Caco-2 (cell line): ENCODE measurements at regions not wholly inside any gene's neighbourhood (a gene's known extent, or its start where the extent isn't known, plus 50 kb on each side); places are given as distances from the start of the nearest gene placed in this dataset.

Experiments used
- BruUV-seq: library from RNA; stranded (reverse); fragments of 400-500 nt; replicated peaks from 2 replicates; lab custom pipeline; 2021; lab: Mats Ljungman, UMichigan
- CTCF ChIA-PET: fragments of 300-600 bp; sonication (Branson Sonifier 250); formaldehyde crosslinking; loops from one replicate; lab custom pipeline; 2022; ENCODE audit warnings: antibody characterized with exemption; lab: Charles Lee
- POLR2A ChIA-PET: fragments of 300-600 bp; sonication (Branson Sonifier 250); formaldehyde crosslinking; loops from one replicate; lab custom pipeline; 2022; ENCODE audit warnings: antibody characterized with exemption; lab: Charles Lee
- DNase-seq, 2 experiments: peaks; one replicate each; pipeline versions ENCODE4 v3.0.0 to v3.0.0-alpha.2; 2020 to 2022
- H3K27me3 ChIP-seq: replicated peaks from 2 replicates; pipeline ENCODE4 v1.6.0; 2011; ENCODE audit warnings: low read length; ENCODE audit not compliant: control insufficient read depth, insufficient read depth
- H3K36me3 ChIP-seq: 2 replicates; pipeline ENCODE4 v1.5.1; 2011; ENCODE audit warnings: low read length; ENCODE audit not compliant: control insufficient read depth, insufficient read depth
- H3K4me1 ChIP-seq: fragments of 250-450 bp; sonication (Bioruptor Pico); 2 replicates; pipeline ENCODE4 v1.5.1; 2020; ENCODE audit warnings: mild to moderate bottlenecking
- H3K4me3 ChIP-seq: 2 replicates; pipeline ENCODE4 v1.5.1; 2011; ENCODE audit warnings: low read depth, mild to moderate bottlenecking, control low read depth, low read length
- H3K9me3 ChIP-seq: fragments of 250-450 bp; sonication (Bioruptor Pico); 2 replicates; pipeline ENCODE4 v1.5.1; 2020; ENCODE audit warnings: mild to moderate bottlenecking, moderate library complexity
- H3K27ac Mint-ChIP-seq: one replicate; pipeline ENCODE4 v1.8.0; 2022; ENCODE audit warnings: mixed read lengths; ENCODE audit not compliant: unreplicated experiment
- H3K27me3 Mint-ChIP-seq: one replicate; pipeline ENCODE4 v1.8.0; 2022; ENCODE audit warnings: mixed read lengths; ENCODE audit not compliant: insufficient read depth, unreplicated experiment
- H3K36me3 Mint-ChIP-seq: one replicate; pipeline ENCODE4 v1.8.0; 2022; ENCODE audit warnings: mild to moderate bottlenecking, mixed read lengths; ENCODE audit not compliant: insufficient read depth, unreplicated experiment
- H3K4me1 Mint-ChIP-seq: one replicate; pipeline ENCODE4 v1.8.0; 2022; ENCODE audit warnings: low read depth, mixed read lengths; ENCODE audit not compliant: unreplicated experiment
- H3K4me3 Mint-ChIP-seq: one replicate; pipeline ENCODE4 v1.8.0; 2022; ENCODE audit warnings: mild to moderate bottlenecking, moderate library complexity, mixed read lengths; ENCODE audit not compliant: unreplicated experiment
- H3K9me3 Mint-ChIP-seq: one replicate; pipeline ENCODE4 v1.8.0; 2022; ENCODE audit warnings: mixed read lengths; ENCODE audit not compliant: unreplicated experiment
- intact Hi-C: fragments of 100-400 bp; cut with micrococcal nuclease; formaldehyde crosslinking; loops from one replicate; pipeline ENCODE4 v1.10.0; 2022; ENCODE audit not compliant: unreplicated experiment
- TF ChIP-seq, protein P1 (sequence below), 2 experiments: fragments of 200-600 bp in 1 of 2; IDR thresholded peaks; 1 replicate in 1 of 2; 2 replicates in 1 of 2; pipeline versions ENCODE4 v1.5.1 to v1.8.0; 2011 to 2022; ENCODE audit warnings: antibody characterized with exemption in 1 of 2, control low read depth in 1 of 2, inconsistent platforms in 1 of 2, low read depth in 1 of 2, low read length in 1 of 2, mild to moderate bottlenecking in 1 of 2, moderate library complexity in 1 of 2; ENCODE audit not compliant: insufficient read depth in 1 of 2, severe bottlenecking in 1 of 2, unreplicated experiment in 1 of 2

DNA sequence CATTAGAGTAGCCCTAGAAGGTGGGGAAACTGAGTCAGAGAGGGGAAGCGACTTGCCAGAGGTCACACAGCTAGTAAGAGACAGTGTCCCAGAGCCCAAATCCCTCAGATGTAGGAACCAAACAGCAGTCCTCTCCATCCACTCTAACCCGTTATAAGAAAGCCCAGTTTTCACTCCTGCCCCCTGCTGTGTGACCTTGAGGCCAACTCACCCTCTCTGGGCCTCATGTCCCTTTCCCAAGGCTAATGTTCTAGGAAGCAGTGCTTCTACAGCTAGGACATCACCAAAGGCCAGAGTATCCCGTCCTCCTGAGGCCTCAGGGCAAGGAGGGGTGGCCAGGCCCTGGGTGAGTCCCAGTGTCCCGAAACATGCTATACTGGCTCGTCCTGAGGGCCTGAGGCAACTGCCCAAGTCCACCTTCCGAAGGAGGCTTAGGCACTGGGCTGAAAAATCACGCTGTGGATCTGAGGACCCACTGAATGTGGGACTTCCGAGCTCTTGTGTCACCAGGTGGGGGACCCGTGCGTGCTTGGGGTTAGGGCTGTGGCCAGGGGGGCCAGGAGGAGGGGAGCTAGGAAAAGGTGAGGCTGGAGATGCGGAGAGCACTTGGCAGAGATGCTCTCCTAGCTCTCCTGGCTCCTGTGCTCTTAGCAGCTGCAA lies 109.2 kb upstream of the SLC6A11 start:
- peaks cover 36% of the 10 kb centered on the region for H3K27me3 Mint-ChIP-seq
- no peaks in the 10 kb centered on the region for H3K9me3 Mint-ChIP-seq
- H3K9me3 ChIP-seq: no peaks in the 10 kb centered on the region
- no peak overlapping the region for H3K4me3 ChIP-seq
- DNase-seq: no peak
- BruUV-seq: no TSS peak
- H3K4me1 Mint-ChIP-seq: no peaks in the 10 kb centered on the region
- no peaks in the 10 kb centered on the region for H3K4me1 ChIP-seq
- TF ChIP-seq, protein P1, sequence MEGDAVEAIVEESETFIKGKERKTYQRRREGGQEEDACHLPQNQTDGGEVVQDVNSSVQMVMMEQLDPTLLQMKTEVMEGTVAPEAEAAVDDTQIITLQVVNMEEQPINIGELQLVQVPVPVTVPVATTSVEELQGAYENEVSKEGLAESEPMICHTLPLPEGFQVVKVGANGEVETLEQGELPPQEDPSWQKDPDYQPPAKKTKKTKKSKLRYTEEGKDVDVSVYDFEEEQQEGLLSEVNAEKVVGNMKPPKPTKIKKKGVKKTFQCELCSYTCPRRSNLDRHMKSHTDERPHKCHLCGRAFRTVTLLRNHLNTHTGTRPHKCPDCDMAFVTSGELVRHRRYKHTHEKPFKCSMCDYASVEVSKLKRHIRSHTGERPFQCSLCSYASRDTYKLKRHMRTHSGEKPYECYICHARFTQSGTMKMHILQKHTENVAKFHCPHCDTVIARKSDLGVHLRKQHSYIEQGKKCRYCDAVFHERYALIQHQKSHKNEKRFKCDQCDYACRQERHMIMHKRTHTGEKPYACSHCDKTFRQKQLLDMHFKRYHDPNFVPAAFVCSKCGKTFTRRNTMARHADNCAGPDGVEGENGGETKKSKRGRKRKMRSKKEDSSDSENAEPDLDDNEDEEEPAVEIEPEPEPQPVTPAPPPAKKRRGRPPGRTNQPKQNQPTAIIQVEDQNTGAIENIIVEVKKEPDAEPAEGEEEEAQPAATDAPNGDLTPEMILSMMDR (IDR thresholded peaks at IDR 0.05; ENCODE audit: insufficient read depth in 1 of 2, low read depth in 1 of 2, low read length in 1 of 2, severe bottlenecking in 1 of 2, unreplicated experiment in 1 of 2): no peak
- no peak overlapping the region for H3K4me3 Mint-ChIP-seq
- intact Hi-C loops: no loop called here
- POLR2A ChIA-PET: no interaction called here
- H3K27ac Mint-ChIP-seq: no peak overlapping the region
- H3K36me3 ChIP-seq: no peaks in the 10 kb centered on the region
- no peaks in the 10 kb centered on the region for H3K27me3 ChIP-seq
- no peaks in the 10 kb centered on the region for H3K36me3 Mint-ChIP-seq
- CTCF ChIA-PET: no interaction called here

DNA sequence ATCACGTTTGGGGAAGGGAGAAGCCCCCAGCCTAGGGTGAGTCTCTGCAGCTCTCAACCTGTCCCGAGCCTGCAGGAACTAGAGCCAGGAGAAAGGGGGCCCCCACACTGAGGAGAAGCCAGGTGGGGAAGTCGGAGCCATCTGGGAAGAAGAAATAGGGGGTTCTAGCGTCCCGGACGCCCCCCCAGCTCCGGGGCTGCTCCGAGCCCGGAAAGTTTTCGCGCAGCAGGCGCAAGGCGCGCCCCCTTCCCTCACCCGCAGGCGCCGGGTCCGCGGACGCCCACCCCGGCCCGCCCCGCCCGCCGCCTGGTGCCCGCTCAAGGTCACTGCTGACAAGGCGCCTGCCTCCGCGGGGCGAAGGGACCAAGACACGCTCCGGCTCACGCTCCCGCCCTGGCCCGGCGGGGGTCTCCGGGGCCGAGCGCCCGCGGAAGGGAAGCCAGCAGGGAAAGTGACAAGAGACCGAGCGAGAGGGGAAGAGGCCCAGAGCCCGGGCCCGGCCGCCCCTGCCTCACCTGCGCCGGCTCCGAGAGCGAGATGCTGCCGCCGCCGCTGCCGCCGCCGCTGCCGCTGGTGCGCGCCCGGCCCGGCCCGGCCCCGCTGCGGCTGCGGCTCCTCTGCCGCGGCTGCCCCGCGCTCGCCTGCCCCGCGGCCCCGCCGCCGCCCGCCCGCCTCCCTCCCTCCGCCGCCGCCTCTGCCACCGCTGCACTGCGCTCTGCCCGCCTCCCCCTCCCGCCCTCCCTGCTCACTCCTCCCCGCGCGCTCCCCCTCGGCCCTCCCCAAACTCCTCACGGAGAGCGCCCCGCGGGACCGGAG lies 108.4 kb upstream of the SLC6A11 start:
- Histone ChIP-seq H3K4me3 (no peak overlapping the region), H3K36me3 (no peaks in the 10 kb centered on the region), H3K4me1 (no peaks in the 10 kb centered on the region), H3K9me3 (no peaks in the 10 kb centered on the region), H3K27me3 (no peaks in the 10 kb centered on the region)
- H3K9me3 Mint-ChIP-seq: no peaks in the 10 kb centered on the region
- intact Hi-C loops: no loop called here
- CTCF ChIA-PET: no interaction called here
- TF ChIP-seq, protein P1 (IDR thresholded peaks at IDR 0.05; ENCODE audit: insufficient read depth in 1 of 2, low read depth in 1 of 2, low read length in 1 of 2, severe bottlenecking in 1 of 2, unreplicated experiment in 1 of 2): no peak
- no peak for DNase-seq
- BruUV-seq: no TSS peak
- H3K27ac Mint-ChIP-seq: no peak overlapping the region
- H3K27me3 Mint-ChIP-seq: peaks cover 39% of the 10 kb centered on the region
- no peaks in the 10 kb centered on the region for H3K4me1 Mint-ChIP-seq
- POLR2A ChIA-PET: no interaction called here
- no peaks in the 10 kb centered on the region for H3K36me3 Mint-ChIP-seq
- H3K4me3 Mint-ChIP-seq: no peak overlapping the region

DNA sequence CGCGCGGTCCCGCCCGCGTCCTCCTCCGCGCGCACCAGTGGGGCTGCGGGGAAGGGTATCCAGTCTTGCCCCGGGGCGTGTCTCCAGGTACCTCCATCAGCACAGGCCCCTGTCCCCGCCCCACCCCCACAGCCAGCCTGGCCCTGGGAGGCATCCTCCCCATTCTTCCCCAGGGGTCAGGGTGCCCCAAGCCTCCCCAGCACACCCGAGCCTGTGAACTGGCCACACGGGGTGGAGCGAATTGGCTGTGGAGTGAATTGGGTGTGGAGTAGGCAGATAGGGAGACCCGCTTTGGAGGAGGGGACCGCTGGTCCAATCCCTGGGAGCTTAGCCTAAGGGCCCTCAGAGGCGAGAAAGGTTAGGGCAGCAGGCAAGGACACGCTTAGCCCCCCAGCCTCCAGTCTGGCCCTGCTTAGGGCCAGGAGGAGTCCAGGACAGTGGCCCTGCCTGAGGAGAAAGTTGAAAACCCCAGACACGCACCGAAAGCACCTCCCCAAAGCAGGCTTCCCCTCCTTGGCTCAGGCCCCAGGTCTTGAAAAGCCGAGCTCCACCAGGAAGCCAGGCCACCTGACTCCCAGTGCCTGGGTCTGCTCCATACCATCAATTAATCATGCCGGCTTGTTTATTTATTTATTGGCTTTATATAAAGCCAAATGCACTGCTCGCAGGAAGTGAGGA lies 107.7 kb upstream of the SLC6A11 start:
- Mint-ChIP-seq H3K36me3 (no peaks in the 10 kb centered on the region), H3K4me3 (no peak overlapping the region), H3K9me3 (no peaks in the 10 kb centered on the region), H3K4me1 (no peaks in the 10 kb centered on the region), H3K27ac (no peak overlapping the region), H3K27me3 (peaks cover 43% of the 10 kb centered on the region)
- Histone ChIP-seq H3K4me3 (no peak overlapping the region), H3K9me3 (no peaks in the 10 kb centered on the region), H3K4me1 (no peaks in the 10 kb centered on the region), H3K36me3 (no peaks in the 10 kb centered on the region), H3K27me3 (no peaks in the 10 kb centered on the region)
- ChIA-PET POLR2A (no interaction called here), CTCF (no interaction called here)
- DNase-seq: no peak
- intact Hi-C loops: no loop called here
- TF ChIP-seq, protein P1 (IDR thresholded peaks at IDR 0.05; ENCODE audit: insufficient read depth in 1 of 2, low read depth in 1 of 2, low read length in 1 of 2, severe bottlenecking in 1 of 2, unreplicated experiment in 1 of 2): no peak
- BruUV-seq: no TSS peak
